Natural killer cell (primary cell): ENCODE measurements at regions not wholly inside any gene's neighbourhood (a gene's known extent, or its start where the extent isn't known, plus 50 kb on each side); places are given as distances from the start of the nearest gene placed in this dataset.

Source experiments
- ATAC-seq, 3 donors: fragments of 150-1000 bp in 2 of 3; fragments of 200-7000 bp in 1 of 3; cut with Tn5 transposase; 1 replicate in 1 of 3; 2 replicates in 2 of 3; pipeline ENCODE4 v1.10.0; 2021; ENCODE audit warnings: mild to moderate bottlenecking in 2 of 3, moderate library complexity in 2 of 3
- DNase-seq, 2 donors: peaks; one replicate each; pipeline versions ENCODE4 v3.0.0 to v3.0.0-alpha.2; 2013 to 2021; ENCODE audit warnings: mixed read lengths in 1 of 2
- H3K27ac ChIP-seq: one replicate; pipeline ENCODE4 v1.5.1; 2013; ENCODE audit warnings: mild to moderate bottlenecking, low read length
- H3K27me3 ChIP-seq: one replicate; pipeline ENCODE4 v1.6.1; 2013; ENCODE audit warnings: low read length; ENCODE audit not compliant: control insufficient read depth, insufficient read depth
- H3K36me3 ChIP-seq: one replicate; pipeline ENCODE4 v1.6.1; 2013; ENCODE audit warnings: low read length; ENCODE audit not compliant: control insufficient read depth, insufficient read depth
- H3K4me1 ChIP-seq: one replicate; pipeline ENCODE4 v1.6.1; 2013; ENCODE audit warnings: low read length; ENCODE audit not compliant: control insufficient read depth, insufficient read depth
- H3K4me3 ChIP-seq: one replicate; pipeline ENCODE4 v1.5.1; 2013; ENCODE audit warnings: low read length
- H3K9me3 ChIP-seq: one replicate; pipeline ENCODE4 v1.6.1; 2013; ENCODE audit warnings: low read length; ENCODE audit not compliant: control insufficient read depth, insufficient read depth
- H3K27ac Mint-ChIP-seq, 2 donors: one replicate each; pipeline ENCODE4 v1.8.0; 2022; ENCODE audit warnings: mild to moderate bottlenecking in 2 of 2, mixed read lengths in 2 of 2, moderate library complexity in 1 of 2
- H3K27me3 Mint-ChIP-seq, 2 donors: one replicate each; pipeline ENCODE4 v1.8.0; 2022; ENCODE audit warnings: low read depth in 2 of 2, mixed read lengths in 2 of 2
- H3K36me3 Mint-ChIP-seq: one replicate; pipeline ENCODE4 v1.8.0; 2022; ENCODE audit warnings: mixed read lengths
- H3K4me1 Mint-ChIP-seq, 2 donors: one replicate each; pipeline ENCODE4 v1.8.0; 2022; ENCODE audit warnings: mixed read lengths in 2 of 2
- H3K4me3 Mint-ChIP-seq: one replicate; pipeline ENCODE4 v1.8.0; 2022; ENCODE audit warnings: mild to moderate bottlenecking, moderate library complexity, mixed read lengths
- H3K9me3 Mint-ChIP-seq, 2 donors: one replicate each; pipeline ENCODE4 v1.8.0; 2022; ENCODE audit warnings: mixed read lengths in 2 of 2
- WGBS: methylation state at CpG from one replicate; pipeline ENCODE4 v1.1.7; 2013; ENCODE audit warnings: missing lambda C conversion rate; ENCODE audit not compliant: insufficient coverage; 5-methylcytosine and 5-hydroxymethylcytosine counted together
- intact Hi-C: fragments of 100-400 bp; cut with micrococcal nuclease; formaldehyde crosslinking; loops from one replicate; pipeline ENCODE4 v1.14.2; 2022
- TF ChIP-seq, protein P1 (sequence below): fragments of 200-600 bp; IDR thresholded peaks from one replicate; pipeline ENCODE4 v1.8.0; 2022; ENCODE audit warnings: antibody characterized with exemption

DNA sequence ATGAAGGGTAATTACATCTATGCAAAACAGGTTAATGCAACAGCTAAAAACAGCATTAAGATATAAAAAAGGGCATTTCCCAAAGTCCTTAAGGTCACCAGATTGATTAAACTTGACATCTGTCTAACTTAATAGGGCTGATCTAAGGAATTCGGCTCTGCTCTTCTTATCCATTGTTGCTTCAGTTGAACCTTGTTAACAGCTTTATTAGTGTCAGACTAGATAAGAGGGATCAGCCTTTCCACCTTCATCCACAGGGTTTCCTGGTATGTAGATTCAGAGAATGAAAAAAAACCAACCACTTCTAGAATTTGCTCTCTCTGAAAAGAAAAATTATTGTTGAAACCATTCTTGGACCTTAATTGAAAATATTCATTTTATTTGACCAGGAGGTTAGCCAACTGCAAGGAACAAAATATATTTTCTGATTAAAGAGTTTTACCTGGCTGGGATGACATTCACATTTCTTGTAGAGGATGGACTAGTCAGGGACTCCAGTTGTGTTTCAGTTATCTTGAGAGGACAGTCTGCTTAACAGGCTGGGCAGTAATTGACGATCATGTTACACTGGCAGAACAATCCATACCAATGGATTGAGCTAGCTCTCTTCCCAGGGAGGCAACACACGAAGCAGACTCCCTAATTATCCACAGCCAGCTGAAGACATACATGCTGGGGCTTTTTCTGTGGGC lies 357.4 kb upstream of the ACVR2A start:
- H3K36me3 ChIP-seq: no peaks in the 10 kb centered on the region
- H3K27me3 Mint-ChIP-seq: no peaks in the 10 kb centered on the region
- TF ChIP-seq, protein P1, sequence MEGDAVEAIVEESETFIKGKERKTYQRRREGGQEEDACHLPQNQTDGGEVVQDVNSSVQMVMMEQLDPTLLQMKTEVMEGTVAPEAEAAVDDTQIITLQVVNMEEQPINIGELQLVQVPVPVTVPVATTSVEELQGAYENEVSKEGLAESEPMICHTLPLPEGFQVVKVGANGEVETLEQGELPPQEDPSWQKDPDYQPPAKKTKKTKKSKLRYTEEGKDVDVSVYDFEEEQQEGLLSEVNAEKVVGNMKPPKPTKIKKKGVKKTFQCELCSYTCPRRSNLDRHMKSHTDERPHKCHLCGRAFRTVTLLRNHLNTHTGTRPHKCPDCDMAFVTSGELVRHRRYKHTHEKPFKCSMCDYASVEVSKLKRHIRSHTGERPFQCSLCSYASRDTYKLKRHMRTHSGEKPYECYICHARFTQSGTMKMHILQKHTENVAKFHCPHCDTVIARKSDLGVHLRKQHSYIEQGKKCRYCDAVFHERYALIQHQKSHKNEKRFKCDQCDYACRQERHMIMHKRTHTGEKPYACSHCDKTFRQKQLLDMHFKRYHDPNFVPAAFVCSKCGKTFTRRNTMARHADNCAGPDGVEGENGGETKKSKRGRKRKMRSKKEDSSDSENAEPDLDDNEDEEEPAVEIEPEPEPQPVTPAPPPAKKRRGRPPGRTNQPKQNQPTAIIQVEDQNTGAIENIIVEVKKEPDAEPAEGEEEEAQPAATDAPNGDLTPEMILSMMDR: no peak
- no peaks in the 10 kb centered on the region for H3K27me3 ChIP-seq
- no peaks in the 10 kb centered on the region for H3K9me3 Mint-ChIP-seq
- H3K4me3 ChIP-seq: no peak overlapping the region
- intact Hi-C loops: no loop called here
- ATAC-seq (no peak), DNase-seq (no peak)
- H3K36me3 Mint-ChIP-seq: no peaks in the 10 kb centered on the region
- H3K27ac Mint-ChIP-seq: no peak overlapping the region
- H3K4me3 Mint-ChIP-seq: no peak overlapping the region
- H3K27ac ChIP-seq: no peak overlapping the region
- peaks cover 31 to 37% of the 10 kb centered on the region in 2 donors for H3K4me1 Mint-ChIP-seq
- WGBS: 72% methylated on average over 3 of the region's 3 CpGs
- no peaks in the 10 kb centered on the region for H3K9me3 ChIP-seq
- peaks cover 3% of the 10 kb centered on the region for H3K4me1 ChIP-seq

DNA sequence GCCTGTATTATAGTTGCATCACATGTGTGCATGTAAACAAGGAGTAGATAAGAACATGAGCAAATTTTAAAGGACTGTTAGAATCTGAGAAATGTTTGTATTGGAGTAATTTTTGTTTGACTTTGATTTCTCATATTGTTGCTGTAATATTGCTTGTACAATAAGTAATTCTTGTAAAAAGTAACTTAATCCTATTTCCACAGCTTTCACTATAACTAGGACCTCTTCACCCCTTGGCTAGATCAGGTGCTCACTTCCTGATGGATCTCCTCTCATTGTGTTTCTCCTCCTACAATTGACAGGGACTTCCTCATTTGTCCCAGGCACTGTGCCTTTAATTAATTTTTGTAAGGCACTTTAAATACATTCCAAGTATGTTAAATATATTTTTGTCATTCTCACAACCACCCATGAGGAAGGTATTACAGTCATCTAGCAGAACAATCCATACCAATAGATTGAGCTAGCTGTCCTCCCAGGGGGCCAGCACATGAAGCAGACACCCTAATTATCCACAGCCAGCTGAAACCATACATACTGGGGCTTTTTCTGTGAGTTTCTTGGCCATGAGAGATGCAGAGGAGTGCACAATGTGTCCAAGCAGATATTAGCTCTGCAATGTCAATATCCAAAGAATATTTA lies 359.5 kb upstream of the ACVR2A start:
- Histone ChIP-seq H3K27me3 (no peaks in the 10 kb centered on the region), H3K27ac (no peak overlapping the region), H3K9me3 (no peaks in the 10 kb centered on the region), H3K36me3 (no peaks in the 10 kb centered on the region), H3K4me3 (no peak overlapping the region), H3K4me1 (no peaks in the 10 kb centered on the region)
- Mint-ChIP-seq H3K27me3 (no peaks in the 10 kb centered on the region), H3K4me1 (peaks cover 10 to 19% of the 10 kb centered on the region in 2 donors), H3K4me3 (no peak overlapping the region), H3K27ac (no peak overlapping the region), H3K9me3 (no peaks in the 10 kb centered on the region), H3K36me3 (no peaks in the 10 kb centered on the region)
- TF ChIP-seq, protein P1: no peak
- intact Hi-C loops: no loop called here
- DNase-seq (no peak), ATAC-seq (no peak)

DNA sequence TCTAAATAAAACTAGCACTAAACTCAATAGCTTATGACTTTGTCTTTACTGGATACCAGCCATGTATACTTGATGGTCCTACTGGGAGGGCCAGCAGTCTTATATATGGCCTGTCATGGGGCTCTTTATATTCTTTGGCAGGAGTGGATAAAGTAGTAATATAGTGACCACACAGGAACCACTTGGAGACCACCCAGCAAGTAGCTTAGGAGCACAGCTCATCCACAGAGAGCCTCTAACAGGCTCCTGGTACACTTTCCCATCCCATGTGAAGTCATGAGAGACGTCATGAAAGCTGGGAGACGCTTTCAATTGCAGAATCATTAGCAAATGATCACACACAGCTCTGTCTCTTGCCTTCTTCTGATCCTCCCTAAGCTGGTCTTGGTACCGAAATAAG lies 360.9 kb upstream of the ACVR2A start:
- no peaks in the 10 kb centered on the region for H3K36me3 Mint-ChIP-seq
- H3K4me3 Mint-ChIP-seq: no peak overlapping the region
- Histone ChIP-seq H3K36me3 (no peaks in the 10 kb centered on the region), H3K27ac (no peak overlapping the region), H3K4me1 (no peaks in the 10 kb centered on the region), H3K27me3 (no peaks in the 10 kb centered on the region), H3K9me3 (no peaks in the 10 kb centered on the region), H3K4me3 (no peak overlapping the region)
- intact Hi-C loops: no loop called here
- no peak overlapping the region for H3K27ac Mint-ChIP-seq
- no peak for ATAC-seq
- TF ChIP-seq, protein P1: no peak
- peaks cover 0 to 8% of the 10 kb centered on the region in 2 donors for H3K4me1 Mint-ChIP-seq
- H3K27me3 Mint-ChIP-seq: no peaks in the 10 kb centered on the region
- 62% methylated on average over 3 of the region's 3 CpGs for WGBS
- no peaks in the 10 kb centered on the region for H3K9me3 Mint-ChIP-seq
- no peak for DNase-seq
